Activated naive CD4-positive, alpha-beta T cell (primary cell): ENCODE measurements at regions not wholly inside any gene's neighbourhood (a gene's known extent, or its start where the extent isn't known, plus 50 kb on each side); places are given as distances from the start of the nearest gene placed in this dataset.

Source experiments
- DNase-seq, 4 experiments: peaks; one replicate each; lab custom pipeline; 2025; lab: John Stamatoyannopoulos, UW

GRCh38 chr11:15379483-15379882 lies 264.8 kb downstream of the INSC start:
- DNase-seq = no peak

GRCh38 chr11:15390857-15391256 lies 276.1 kb downstream of the INSC start:
- DNase-seq = no peak

GRCh38 chr11:15396778-15397177 lies 282.1 kb downstream of the INSC start:
- DNase-seq = no peak

- DNase-seq = no peak
These were observed 292.2 kb downstream of the INSC start for GRCh38 chr11:15406851-15407351.

- DNase-seq = no peak
These were observed 297.3 kb downstream of the INSC start for GRCh38 chr11:15412054-15412453.

GRCh38 chr11:15418921-15419320 lies 304.2 kb downstream of the INSC start:
- no peak for DNase-seq

- DNase-seq = no peak
These were observed 305.0 kb downstream of the INSC start for GRCh38 chr11:15419696-15420095.

GRCh38 chr11:15430381-15430780 lies 315.7 kb downstream of the INSC start:
- DNase-seq = no peak

- no peak for DNase-seq
These were observed 319.8 kb downstream of the INSC start for GRCh38 chr11:15434529-15434928.

- no peak for DNase-seq
These were observed 331.6 kb downstream of the INSC start for GRCh38 chr11:15446315-15446714.

- DNase-seq = no peak
These were observed 332.2 kb downstream of the INSC start for GRCh38 chr11:15446929-15447328.

GRCh38 chr11:15451713-15452112 lies 337.0 kb downstream of the INSC start:
- DNase-seq = no peak

- DNase-seq = no peak
These were observed 338.6 kb downstream of the INSC start for GRCh38 chr11:15453211-15453765.

GRCh38 chr11:15468466-15468865 lies 353.7 kb downstream of the INSC start:
- DNase-seq = no peak

GRCh38 chr11:15471048-15471894 lies 356.5 kb downstream of the INSC start:
- DNase-seq = no peak

- no peak for DNase-seq
These were observed 357.4 kb downstream of the INSC start for GRCh38 chr11:15471895-15472799.

GRCh38 chr11:15473954-15474837 lies 359.5 kb downstream of the INSC start:
- DNase-seq = no peak

GRCh38 chr11:15476371-15476917 lies 361.7 kb downstream of the INSC start:
- no peak for DNase-seq

- DNase-seq = no peak
These were observed 367.1 kb downstream of the INSC start for GRCh38 chr11:15481871-15482270.

- no peak for DNase-seq
These were observed 368.5 kb downstream of the INSC start for GRCh38 chr11:15483205-15483604.

GRCh38 chr11:15484398-15484797 lies 369.7 kb downstream of the INSC start:
- DNase-seq = no peak
